Karpas-422 (cell line): ENCODE measurements at regions not wholly inside any gene's neighbourhood (a gene's known extent, or its start where the extent isn't known, plus 50 kb on each side); places are given as distances from the start of the nearest gene placed in this dataset.

Source experiments
- DNase-seq: peaks from one replicate; pipeline ENCODE4 v3.0.0-alpha.2; 2015
- H2AFZ ChIP-seq: fragments of 200-600 bp; sonication (generic); 2 replicates; pipeline ENCODE4 v1.6.1; 2014; ENCODE audit warnings: antibody characterized with exemption, low read length, mixed read lengths
- H3K27ac ChIP-seq: fragments of 200-600 bp; sonication (generic); 2 replicates; pipeline ENCODE4 v1.5.1; 2014; ENCODE audit warnings: mild to moderate bottlenecking, low read length, moderate library complexity
- H3K27me3 ChIP-seq: fragments of 200-600 bp; sonication (generic); 2 replicates; pipeline ENCODE4 v1.6.1; 2014; ENCODE audit warnings: low read length, mixed read lengths
- H3K36me3 ChIP-seq: fragments of 200-600 bp; sonication (generic); 2 replicates; pipeline ENCODE4 v1.6.1; 2014; ENCODE audit warnings: low read length, mixed read lengths; ENCODE audit not compliant: insufficient read depth
- H3K4me1 ChIP-seq: fragments of 200-600 bp; sonication (generic); 2 replicates; pipeline ENCODE4 v1.6.1; 2014; ENCODE audit warnings: mild to moderate bottlenecking, low read length, mixed read lengths
- H3K4me2 ChIP-seq: fragments of 200-600 bp; sonication (generic); 2 replicates; pipeline ENCODE4 v1.6.1; 2014; ENCODE audit warnings: low read length, low read depth, mild to moderate bottlenecking; ENCODE audit not compliant: poor library complexity, severe bottlenecking
- H3K4me3 ChIP-seq: fragments of 200-600 bp; sonication (generic); 2 replicates; pipeline ENCODE4 v1.5.1; 2014; ENCODE audit warnings: mild to moderate bottlenecking, antibody characterized with exemption, low read length, mixed read lengths
- H3K79me2 ChIP-seq: fragments of 200-600 bp; sonication (generic); 2 replicates; pipeline ENCODE4 v1.6.1; 2014; ENCODE audit warnings: mild to moderate bottlenecking, low read length, mixed read lengths
- H3K9ac ChIP-seq: fragments of 200-600 bp; sonication (generic); 2 replicates; pipeline ENCODE4 v1.6.0; 2014; ENCODE audit warnings: low read length
- H3K9me2 ChIP-seq: fragments of 200-600 bp; sonication (generic), shearing (Covaris generic); replicated peaks from 2 replicates; pipeline ENCODE4 v1.6.0; 2014; ENCODE audit warnings: mild to moderate bottlenecking, low read length, moderate library complexity; ENCODE audit not compliant: insufficient read depth
- H3K9me3 ChIP-seq: fragments of 300-700, 200-600 bp; sonication (generic); 2 replicates; pipeline ENCODE4 v1.6.1; 2014; ENCODE audit warnings: low read length, mixed read lengths
- H4K20me1 ChIP-seq: fragments of 200-600 bp; sonication (generic); 2 replicates; pipeline ENCODE4 v1.6.1; 2014; ENCODE audit warnings: mild to moderate bottlenecking, antibody characterized with exemption, low read length, low read depth; ENCODE audit not compliant: insufficient read depth

DNA sequence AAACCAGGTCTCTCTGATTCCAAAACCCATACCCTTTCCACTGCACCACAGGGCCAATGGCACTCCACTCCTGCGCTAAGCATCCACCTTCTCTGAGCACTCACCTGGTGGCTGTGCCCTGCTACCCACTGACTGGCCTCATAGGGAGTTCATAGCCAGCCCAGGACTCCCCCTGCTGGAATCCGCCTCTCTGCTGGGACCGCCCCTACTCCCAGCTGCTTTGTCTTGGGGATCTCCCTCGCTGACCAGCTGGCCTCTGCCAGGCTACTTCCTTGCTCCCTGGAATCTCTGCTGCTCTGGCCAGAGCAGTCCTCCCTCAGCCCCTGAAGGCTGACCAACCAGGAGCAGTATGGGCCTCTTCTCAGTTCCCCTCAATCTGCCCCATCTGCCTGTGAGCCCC lies 129.7 kb downstream of the FAXC start:
- Histone ChIP-seq H3K79me2 (no peaks in the 10 kb centered on the region), H3K4me3 (no peak overlapping the region), H3K9me2 (no peaks in the 10 kb centered on the region), H3K9ac (no peak overlapping the region), H4K20me1 (no peaks in the 10 kb centered on the region), H3K4me1 (no peaks in the 10 kb centered on the region), H3K36me3 (no peaks in the 10 kb centered on the region), H3K4me2 (no peak overlapping the region), H3K27me3 (no peaks in the 10 kb centered on the region), H2AFZ (no peak overlapping the region), H3K9me3 (no peaks in the 10 kb centered on the region), H3K27ac (no peak overlapping the region)
- DNase-seq = peak; percentile 48

DNA sequence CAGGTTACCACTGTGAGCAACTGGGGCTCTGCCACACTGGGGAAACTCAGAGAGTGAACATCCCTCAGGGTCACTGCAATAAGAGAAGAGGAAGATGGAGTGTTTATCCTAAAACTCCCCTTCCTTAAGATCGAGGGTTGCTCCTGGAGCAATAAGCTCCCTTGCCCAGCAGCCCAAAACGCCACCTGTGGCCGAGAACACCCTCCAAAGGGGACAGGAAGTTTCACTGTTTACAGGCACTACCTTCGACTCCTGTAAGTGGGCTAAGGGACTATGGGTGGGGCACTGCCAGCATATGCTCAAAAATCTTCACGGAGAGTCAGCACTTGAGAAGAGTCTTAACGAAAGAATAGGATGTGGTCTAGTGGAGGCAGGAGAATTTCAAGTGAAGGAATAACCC lies 132.5 kb downstream of the FAXC start:
- no peaks in the 10 kb centered on the region for H3K4me1 ChIP-seq
- no peak overlapping the region for H3K4me3 ChIP-seq
- H3K9me2 ChIP-seq = no peaks in the 10 kb centered on the region
- no peaks in the 10 kb centered on the region for H4K20me1 ChIP-seq
- H3K27me3 ChIP-seq = no peaks in the 10 kb centered on the region
- no peaks in the 10 kb centered on the region for H3K36me3 ChIP-seq
- no peak overlapping the region for H3K27ac ChIP-seq
- H3K4me2 ChIP-seq = no peak overlapping the region
- H3K9ac ChIP-seq = no peak overlapping the region
- DNase-seq = no peak
- no peak overlapping the region for H2AFZ ChIP-seq
- H3K79me2 ChIP-seq = no peaks in the 10 kb centered on the region
- H3K9me3 ChIP-seq = no peaks in the 10 kb centered on the region

DNA sequence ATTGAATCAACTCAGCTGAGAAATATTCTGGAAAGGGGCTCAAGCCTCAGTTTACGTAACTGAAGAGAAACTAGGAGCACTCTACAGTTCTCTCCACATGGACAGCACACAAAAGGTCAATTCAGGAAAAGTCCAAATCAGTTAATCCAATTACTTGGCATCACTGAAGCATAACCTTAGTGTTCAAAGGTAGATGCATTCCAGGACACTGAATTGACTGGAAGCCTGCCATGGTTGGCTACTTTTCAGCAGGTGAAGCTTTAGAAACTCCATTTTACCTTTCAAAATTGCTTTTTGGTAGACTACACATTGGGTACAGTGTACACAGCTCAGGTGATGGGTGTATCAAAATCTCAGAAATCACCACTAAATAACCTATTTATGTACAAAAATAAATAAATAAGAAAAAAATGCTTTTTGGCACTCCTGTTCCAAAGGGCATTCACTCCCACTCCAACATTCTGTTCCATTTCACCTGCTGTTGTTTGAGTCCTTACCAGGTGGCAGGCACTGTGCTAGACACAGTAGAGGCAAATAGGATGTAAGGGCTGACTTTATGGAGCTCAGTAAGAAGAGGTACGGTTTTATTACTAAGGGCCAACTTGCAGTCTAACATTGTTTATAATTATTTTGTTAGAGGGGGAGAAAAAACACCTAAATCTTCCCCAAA lies 153.4 kb downstream of the FAXC start:
- Histone ChIP-seq H3K4me1 (no peaks in the 10 kb centered on the region), H3K4me2 (no peak overlapping the region), H3K36me3 (no peaks in the 10 kb centered on the region), H3K4me3 (no peak overlapping the region), H2AFZ (no peak overlapping the region), H4K20me1 (no peaks in the 10 kb centered on the region), H3K9ac (no peak overlapping the region), H3K79me2 (no peaks in the 10 kb centered on the region), H3K27ac (no peak overlapping the region), H3K9me2 (no peaks in the 10 kb centered on the region), H3K9me3 (no peaks in the 10 kb centered on the region), H3K27me3 (no peaks in the 10 kb centered on the region)
- no peak for DNase-seq

DNA sequence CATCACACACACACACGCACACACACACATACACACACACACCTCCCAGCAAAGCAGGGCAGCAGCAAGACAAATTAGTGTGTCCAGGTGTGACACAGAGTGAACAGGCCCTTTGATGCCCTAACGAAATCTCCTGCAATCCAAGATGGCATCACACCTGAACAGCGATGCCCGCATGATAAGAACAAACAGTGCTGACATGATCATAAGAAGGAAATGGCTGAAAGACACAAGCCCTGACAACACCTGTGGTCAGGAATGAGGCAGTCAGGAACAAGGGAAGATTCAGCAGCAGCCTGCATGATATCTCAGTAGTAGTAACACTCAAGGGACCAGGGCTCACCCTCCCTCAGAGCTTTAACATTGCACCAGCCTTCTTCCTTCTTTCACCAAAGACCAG lies 156.9 kb downstream of the FAXC start:
- Histone ChIP-seq H3K9me2 (no peaks in the 10 kb centered on the region), H3K27me3 (no peaks in the 10 kb centered on the region), H2AFZ (no peak overlapping the region), H3K9me3 (no peaks in the 10 kb centered on the region), H3K79me2 (no peaks in the 10 kb centered on the region), H3K36me3 (no peaks in the 10 kb centered on the region), H3K9ac (no peak overlapping the region), H3K27ac (no peak overlapping the region), H3K4me1 (no peaks in the 10 kb centered on the region), H3K4me2 (no peak overlapping the region), H3K4me3 (no peak overlapping the region), H4K20me1 (no peaks in the 10 kb centered on the region)
- DNase-seq = no peak

DNA sequence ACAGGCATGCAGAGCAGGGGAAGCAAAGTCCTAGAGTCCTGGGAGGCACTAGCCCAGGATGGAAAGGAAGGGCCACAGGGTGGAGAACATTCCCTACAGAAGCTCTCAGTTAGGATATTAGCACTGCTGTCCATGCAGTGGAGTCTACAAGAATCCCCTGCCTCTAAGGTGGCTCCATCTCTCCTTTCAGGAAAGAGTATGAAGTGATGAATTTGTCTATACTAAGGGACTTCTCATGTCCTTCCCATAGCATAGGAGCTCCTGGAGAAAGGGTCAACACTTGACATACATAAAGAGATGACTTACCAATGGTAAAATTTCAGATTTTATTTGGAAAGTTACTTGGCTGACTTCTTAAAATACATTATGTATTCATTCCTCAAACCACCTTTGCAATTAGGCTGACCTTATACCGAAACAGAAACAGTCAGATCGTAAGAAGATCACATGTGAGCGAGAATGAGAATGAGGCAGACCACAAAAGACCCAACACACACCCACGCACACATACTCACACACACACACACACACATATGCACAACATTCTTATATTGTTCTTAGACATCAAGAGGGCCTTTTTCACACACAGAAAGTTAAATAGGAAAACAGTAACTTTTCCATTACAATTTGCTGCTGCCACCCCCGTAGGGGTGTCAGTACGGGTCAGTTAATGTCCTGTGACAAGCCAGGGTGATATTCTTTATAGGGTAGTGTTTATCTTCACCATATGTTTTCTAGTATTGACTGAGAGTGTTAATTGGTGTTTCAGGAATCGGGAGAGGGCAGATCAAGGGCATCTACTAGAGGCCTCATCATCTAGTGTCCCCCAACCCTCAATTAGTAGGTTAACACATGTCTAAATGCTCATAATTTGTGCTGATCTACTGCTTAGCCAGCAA lies 159.4 kb downstream of the FAXC start:
- Histone ChIP-seq H3K27ac (no peak overlapping the region), H3K9me3 (no peaks in the 10 kb centered on the region), H3K9me2 (no peaks in the 10 kb centered on the region), H3K4me1 (no peaks in the 10 kb centered on the region), H3K79me2 (no peaks in the 10 kb centered on the region), H3K9ac (no peak overlapping the region), H3K4me2 (no peak overlapping the region), H3K4me3 (no peak overlapping the region), H3K36me3 (no peaks in the 10 kb centered on the region), H3K27me3 (no peaks in the 10 kb centered on the region), H2AFZ (no peak overlapping the region), H4K20me1 (no peaks in the 10 kb centered on the region)
- DNase-seq = no peak

DNA sequence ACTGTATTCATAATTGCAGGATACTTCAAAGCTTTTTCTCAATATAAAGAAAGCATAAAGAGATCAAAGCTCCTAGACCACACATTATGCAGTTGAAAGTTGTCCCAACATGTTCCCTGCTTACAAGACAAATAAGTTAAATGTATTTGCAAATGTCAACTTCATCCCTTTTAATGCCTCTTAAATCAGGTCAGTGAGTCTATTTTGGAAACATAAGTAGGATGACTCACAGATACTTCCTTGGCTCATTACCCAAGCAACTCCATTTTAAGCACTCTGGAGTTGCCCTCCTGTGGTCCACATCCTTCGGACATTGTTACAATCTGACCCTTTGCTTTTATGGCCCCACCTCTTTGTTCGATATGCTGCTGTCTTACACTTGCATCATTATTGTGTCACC lies 162.0 kb downstream of the FAXC start:
- H3K27me3 ChIP-seq = no peaks in the 10 kb centered on the region
- H3K4me1 ChIP-seq = no peaks in the 10 kb centered on the region
- DNase-seq = no peak
- no peaks in the 10 kb centered on the region for H3K9me2 ChIP-seq
- no peaks in the 10 kb centered on the region for H3K36me3 ChIP-seq
- H3K79me2 ChIP-seq = no peaks in the 10 kb centered on the region
- H3K4me2 ChIP-seq = no peak overlapping the region
- no peak overlapping the region for H2AFZ ChIP-seq
- no peak overlapping the region for H3K4me3 ChIP-seq
- no peaks in the 10 kb centered on the region for H3K9me3 ChIP-seq
- H3K9ac ChIP-seq = no peak overlapping the region
- H4K20me1 ChIP-seq = no peaks in the 10 kb centered on the region
- H3K27ac ChIP-seq = no peak overlapping the region

DNA sequence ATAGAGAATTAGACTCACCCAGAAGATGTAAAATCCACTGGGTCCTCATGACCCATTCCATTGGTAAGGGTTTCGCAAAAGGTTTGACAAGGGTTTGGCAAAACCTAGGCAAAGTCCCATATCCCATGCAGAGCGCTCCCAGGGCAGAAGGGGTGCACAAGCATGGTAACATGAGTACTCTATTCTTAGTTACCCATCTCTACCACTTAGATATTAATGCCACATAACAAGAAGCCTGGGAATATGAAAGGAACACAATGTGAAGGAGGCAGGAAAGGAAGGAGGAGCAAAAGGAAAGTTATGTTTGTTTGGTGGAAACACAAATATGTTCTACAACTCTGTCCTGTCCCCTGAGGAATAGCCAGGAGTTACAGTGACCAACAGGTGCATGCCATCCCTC lies 163.1 kb downstream of the FAXC start:
- Histone ChIP-seq H4K20me1 (no peaks in the 10 kb centered on the region), H2AFZ (no peak overlapping the region), H3K4me2 (no peak overlapping the region), H3K79me2 (no peaks in the 10 kb centered on the region), H3K9ac (no peak overlapping the region), H3K27ac (no peak overlapping the region), H3K4me3 (no peak overlapping the region), H3K27me3 (no peaks in the 10 kb centered on the region), H3K9me2 (no peaks in the 10 kb centered on the region), H3K9me3 (no peaks in the 10 kb centered on the region), H3K4me1 (no peaks in the 10 kb centered on the region), H3K36me3 (no peaks in the 10 kb centered on the region)
- DNase-seq = no peak

DNA sequence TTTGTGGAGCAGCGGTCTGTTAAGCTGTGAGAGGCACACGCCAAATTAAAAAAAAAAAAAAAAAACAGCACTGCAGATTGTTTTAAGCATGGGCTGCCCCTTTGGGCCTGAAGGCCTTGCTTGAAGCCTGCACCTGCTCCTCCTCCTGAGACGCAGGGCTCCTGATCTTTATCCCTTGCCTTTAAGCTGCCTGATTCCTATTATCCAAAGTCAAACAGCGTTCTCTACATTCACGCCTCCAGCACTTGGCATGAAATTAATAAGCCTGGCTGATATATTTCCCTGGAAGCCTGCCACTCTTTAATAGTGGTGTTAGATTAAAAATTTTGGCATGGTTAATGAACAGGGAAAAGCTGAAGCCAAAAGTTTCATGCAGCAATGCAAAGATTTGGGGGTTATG lies 163.9 kb downstream of the FAXC start:
- no peak for DNase-seq
- H3K4me2 ChIP-seq = no peak overlapping the region
- H3K27ac ChIP-seq = no peak overlapping the region
- no peak overlapping the region for H3K9ac ChIP-seq
- no peaks in the 10 kb centered on the region for H4K20me1 ChIP-seq
- H3K4me3 ChIP-seq = no peak overlapping the region
- H2AFZ ChIP-seq = no peak overlapping the region
- H3K36me3 ChIP-seq = no peaks in the 10 kb centered on the region
- no peaks in the 10 kb centered on the region for H3K79me2 ChIP-seq
- H3K4me1 ChIP-seq = no peaks in the 10 kb centered on the region
- H3K9me2 ChIP-seq = no peaks in the 10 kb centered on the region
- no peaks in the 10 kb centered on the region for H3K27me3 ChIP-seq
- no peaks in the 10 kb centered on the region for H3K9me3 ChIP-seq
